Bronchial epithelial cell (primary cell): ENCODE measurements at regions not wholly inside any gene's neighbourhood (a gene's known extent, or its start where the extent isn't known, plus 50 kb on each side); places are given as distances from the start of the nearest gene placed in this dataset.
A peak's percentile ranks its signal among the peaks of the same experiment; 100 is the strongest.

Experiments
- DNase-seq: peaks from one replicate; pipeline ENCODE4 v3.0.0-alpha.2; 2010; ENCODE audit warnings: low read depth
- FAIRE-seq: peaks from 2 replicates; lab custom pipeline; 2011; peaks lifted over from hg19 to GRCh38; lab: Jason Lieb, UNC
- H3K27me3 ChIP-seq: 2 replicates; pipeline ENCODE4 v1.5.1; 2011; ENCODE audit warnings: low read length; ENCODE audit not compliant: control insufficient read depth, insufficient read depth
- H3K36me3 ChIP-seq: 2 replicates; pipeline ENCODE4 v1.5.1; 2011; ENCODE audit warnings: low read length; ENCODE audit not compliant: control insufficient read depth, insufficient read depth
- H3K4me3 ChIP-seq: 2 replicates; pipeline ENCODE4 v1.5.1; 2011; ENCODE audit warnings: mild to moderate bottlenecking, low read depth, low read length, control low read depth
- CTCF ChIP-seq: IDR thresholded peaks from 2 replicates; pipeline ENCODE4 v1.5.1; 2011; ENCODE audit warnings: mild to moderate bottlenecking, moderate library complexity, low read length, control low read depth, inconsistent platforms; ENCODE audit not compliant: insufficient read depth, severe bottlenecking

DNA sequence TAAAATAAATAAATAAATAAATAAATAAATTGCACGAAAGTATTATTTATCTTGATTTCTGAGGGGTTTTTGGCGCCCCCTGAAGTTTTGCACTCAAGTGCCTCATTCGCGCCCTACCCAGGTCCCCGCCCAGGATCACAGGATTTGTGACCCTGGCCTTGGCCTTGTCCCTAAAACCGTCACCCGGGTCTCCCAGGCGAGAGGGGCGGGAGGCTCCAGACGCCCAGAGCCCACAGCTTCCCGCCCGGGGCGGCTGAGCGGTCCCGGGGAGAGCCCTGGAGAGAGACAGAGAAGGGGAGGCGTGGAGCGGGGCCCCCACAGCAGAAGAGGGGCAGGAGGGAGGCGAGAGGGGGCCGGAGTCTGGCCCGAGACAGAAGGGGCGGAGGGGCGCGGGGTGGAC, 91.8 kb upstream of the CASZ1 start:
- DNase-seq (no peak), FAIRE-seq (no peak)
- no peak overlapping the region for H3K4me3 ChIP-seq
- no peaks in the 10 kb centered on the region for H3K36me3 ChIP-seq
- no peak for TF ChIP-seq CTCF
- H3K27me3 ChIP-seq: peaks cover 10% of the 10 kb centered on the region

GRCh38 chr1:10888791-10889649, 92.6 kb upstream of the CASZ1 start:
- no peak for TF ChIP-seq CTCF
- DNase-seq: no peak
- Histone ChIP-seq H3K4me3 (no peak overlapping the region), H3K27me3 (peaks cover 10% of the 10 kb centered on the region), H3K36me3 (no peaks in the 10 kb centered on the region)
- FAIRE-seq: peak; percentile 60

- Histone ChIP-seq H3K4me3 (no peak overlapping the region), H3K36me3 (no peaks in the 10 kb centered on the region), H3K27me3 (peaks cover 10% of the 10 kb centered on the region)
- DNase-seq: no peak
- no peak for TF ChIP-seq CTCF
- FAIRE-seq: no peak
Observed at GRCh38 chr1:10889650-10890353, 93.4 kb upstream of the CASZ1 start.

- Histone ChIP-seq H3K27me3 (peaks cover 10% of the 10 kb centered on the region), H3K36me3 (no peaks in the 10 kb centered on the region), H3K4me3 (no peak overlapping the region)
- FAIRE-seq (no peak), DNase-seq (peak; percentile 74)
- TF ChIP-seq CTCF: no peak
Observed at GRCh38 chr1:10890491-10891071, 94.1 kb upstream of the CASZ1 start.

GRCh38 chr1:10891091-10891490, 94.6 kb upstream of the CASZ1 start:
- peak; percentile 45 for DNase-seq
- Histone ChIP-seq H3K27me3 (peaks cover 10% of the 10 kb centered on the region), H3K36me3 (no peaks in the 10 kb centered on the region), H3K4me3 (no peak overlapping the region)
- FAIRE-seq: no peak
- no peak for TF ChIP-seq CTCF
